H9 (cell line): ENCODE measurements at regions not wholly inside any gene's neighbourhood (a gene's known extent, or its start where the extent isn't known, plus 50 kb on each side); places are given as distances from the start of the nearest gene placed in this dataset.

Experiments used
- DNase-seq: peaks from one replicate; pipeline ENCODE4 v3.0.0-alpha.2; 2017
- H2AFZ ChIP-seq: one replicate; pipeline ENCODE4 v1.6.1; 2013; ENCODE audit warnings: mild to moderate bottlenecking, low read length, control low read depth, moderate library complexity
- H2AK5ac ChIP-seq: 2 replicates; pipeline ENCODE4 v1.6.1; 2013; ENCODE audit warnings: low read length, control low read depth, mixed read lengths; ENCODE audit not compliant: insufficient read length
- H2BK120ac ChIP-seq: one replicate; pipeline ENCODE4 v1.6.1; 2013; ENCODE audit warnings: low read depth, mild to moderate bottlenecking, low read length, control low read depth, inconsistent platforms; ENCODE audit not compliant: poor library complexity, severe bottlenecking
- H2BK12ac ChIP-seq: 2 replicates; pipeline ENCODE4 v1.6.1; 2013; ENCODE audit warnings: low read length, control low read depth, mixed read lengths, low read depth; ENCODE audit not compliant: insufficient read length
- H2BK15ac ChIP-seq: 2 replicates; pipeline ENCODE4 v1.6.1; 2013; ENCODE audit warnings: low read depth, low read length, control low read depth
- H2BK20ac ChIP-seq: one replicate; pipeline ENCODE4 v1.6.1; 2013; ENCODE audit warnings: low read depth, mild to moderate bottlenecking, low read length, control low read depth, inconsistent platforms; ENCODE audit not compliant: poor library complexity, severe bottlenecking
- H2BK5ac ChIP-seq: 2 replicates; pipeline ENCODE4 v1.6.1; 2013; ENCODE audit warnings: low read length, control low read depth, mixed read lengths; ENCODE audit not compliant: insufficient read length
- H3K14ac ChIP-seq: 2 replicates; pipeline ENCODE4 v1.6.1; 2013; ENCODE audit warnings: low read length, control low read depth; ENCODE audit not compliant: insufficient read depth
- H3K18ac ChIP-seq: 2 replicates; pipeline ENCODE4 v1.6.1; 2013; ENCODE audit warnings: low read depth, mild to moderate bottlenecking, mixed read lengths, low read length, control low read depth; ENCODE audit not compliant: insufficient read length
- H3K23ac ChIP-seq: 2 replicates; pipeline ENCODE4 v1.6.1; 2013; ENCODE audit warnings: low read length, control low read depth, mixed read lengths, low read depth; ENCODE audit not compliant: insufficient read length
- H3K23me2 ChIP-seq: 2 replicates; pipeline ENCODE4 v1.6.1; 2013; ENCODE audit warnings: low read depth, mild to moderate bottlenecking, mixed read lengths, low read length, control low read depth; ENCODE audit not compliant: insufficient read length, poor library complexity, severe bottlenecking
- H3K27ac ChIP-seq: 2 replicates; pipeline ENCODE4 v1.5.1; 2013; ENCODE audit warnings: low read length, control low read depth, mixed read lengths, low read depth; ENCODE audit not compliant: insufficient read length
- H3K27me3 ChIP-seq: 2 replicates; pipeline ENCODE4 v1.6.1; 2013; ENCODE audit warnings: low read length, control low read depth, inconsistent platforms; ENCODE audit not compliant: insufficient read depth
- H3K4ac ChIP-seq: 2 replicates; pipeline ENCODE4 v1.6.1; 2013; ENCODE audit warnings: low read depth, mild to moderate bottlenecking, control low read depth, inconsistent platforms, low read length, moderate library complexity
- H3K4me1 ChIP-seq: 2 replicates; pipeline ENCODE4 v1.6.1; 2013; ENCODE audit warnings: low read length, control low read depth, inconsistent platforms; ENCODE audit not compliant: insufficient read depth
- H3K4me2 ChIP-seq: 2 replicates; pipeline ENCODE4 v1.6.1; 2013; ENCODE audit warnings: low read length, control low read depth, mixed read lengths; ENCODE audit not compliant: insufficient read length, insufficient read depth
- H3K56ac ChIP-seq: 2 replicates; pipeline ENCODE4 v1.6.1; 2013; ENCODE audit warnings: low read depth, mild to moderate bottlenecking, mixed read lengths, low read length, control low read depth; ENCODE audit not compliant: insufficient read length
- H3K79me1 ChIP-seq: 2 replicates; pipeline ENCODE4 v1.6.1; 2013; ENCODE audit warnings: low read depth, mild to moderate bottlenecking, moderate library complexity, low read length, control low read depth, inconsistent platforms; ENCODE audit not compliant: insufficient read depth, poor library complexity, severe bottlenecking
- H3K79me2 ChIP-seq: 2 replicates; pipeline ENCODE4 v1.6.1; 2013; ENCODE audit warnings: low read length, control low read depth, inconsistent platforms; ENCODE audit not compliant: insufficient read depth
- H3K9ac ChIP-seq: 2 replicates; pipeline ENCODE4 v1.6.1; 2013; ENCODE audit warnings: low read length, control low read depth, mixed read lengths; ENCODE audit not compliant: insufficient read length; ENCODE audit errors: extremely low read depth
- H3K9me3 ChIP-seq: one replicate; pipeline ENCODE4 v1.6.1; 2013; ENCODE audit warnings: low read depth, low read length, inconsistent platforms; ENCODE audit not compliant: control insufficient read depth
- H3T11ph ChIP-seq: one replicate; pipeline ENCODE4 v1.6.1; 2013; ENCODE audit warnings: mild to moderate bottlenecking, low read length, control low read depth, inconsistent platforms
- H4K20me1 ChIP-seq: one replicate; pipeline ENCODE4 v1.6.1; 2013; ENCODE audit not compliant: control insufficient read depth, insufficient read length, insufficient read depth
- H4K5ac ChIP-seq: 2 replicates; pipeline ENCODE4 v1.6.1; 2013; ENCODE audit warnings: low read depth, mild to moderate bottlenecking, mixed read lengths, low read length, control low read depth; ENCODE audit not compliant: insufficient read length
- H4K8ac ChIP-seq: replicated peaks from 2 replicates; pipeline ENCODE4 v1.6.1; 2013; ENCODE audit warnings: low read length, control low read depth, mixed read lengths, low read depth; ENCODE audit not compliant: insufficient read length
- H4K91ac ChIP-seq: 2 replicates; pipeline ENCODE4 v1.6.1; 2013; ENCODE audit warnings: low read depth, mild to moderate bottlenecking, moderate library complexity, mixed read lengths, low read length, control low read depth; ENCODE audit not compliant: insufficient read length
- H3K27ac Mint-ChIP-seq, 3 experiments: 2 replicates in 2 of 3; 3 replicates in 1 of 3; pipeline ENCODE4 v1.8.0; 2020 to 2021; ENCODE audit warnings: mixed read lengths in 3 of 3, mild to moderate bottlenecking in 1 of 3, moderate library complexity in 1 of 3
- H3K27me3 Mint-ChIP-seq: 2 replicates; pipeline ENCODE4 v1.8.0; 2021; ENCODE audit warnings: low read depth, mild to moderate bottlenecking, moderate library complexity, mixed read lengths
- H3K36me3 Mint-ChIP-seq, 3 experiments: 2 replicates in 2 of 3; 3 replicates in 1 of 3; pipeline ENCODE4 v1.8.0; 2020 to 2021; ENCODE audit warnings: low read depth in 3 of 3, mixed read lengths in 3 of 3; ENCODE audit not compliant: insufficient read depth in 1 of 3
- H3K4me1 Mint-ChIP-seq, 2 experiments: 2 replicates each; pipeline ENCODE4 v1.8.0; 2020; ENCODE audit warnings: mixed read lengths in 2 of 2
- H3K4me3 Mint-ChIP-seq, 2 experiments: 2 replicates in 1 of 2; 3 replicates in 1 of 2; pipeline ENCODE4 v1.8.0; 2020 to 2021; ENCODE audit warnings: mild to moderate bottlenecking in 2 of 2, mixed read lengths in 2 of 2, moderate library complexity in 1 of 2
- H3K9me3 Mint-ChIP-seq, 2 experiments: 2 replicates in 1 of 2; 3 replicates in 1 of 2; pipeline ENCODE4 v1.8.0; 2020; ENCODE audit warnings: mild to moderate bottlenecking in 2 of 2, mixed read lengths in 2 of 2, moderate library complexity in 1 of 2
- CTCF ChIP-seq: fragments of 200-600 bp; sonication (generic); conservative IDR thresholded peaks from 3 replicates; pipeline ENCODE4 v1.8.0; 2021; ENCODE audit warnings: antibody characterized with exemption, mild to moderate bottlenecking
- WGBS: extraction: QIAGEN DNeasy Blood & Tissue Kit; methylation state at CpG from one replicate; pipeline ENCODE4 v1.1.7; 2013; ENCODE audit warnings: missing lambda C conversion rate, low lambda C conversion rate, mixed read lengths; ENCODE audit not compliant: insufficient read length; ENCODE audit errors: extremely low coverage; 5-methylcytosine and 5-hydroxymethylcytosine counted together

DNA sequence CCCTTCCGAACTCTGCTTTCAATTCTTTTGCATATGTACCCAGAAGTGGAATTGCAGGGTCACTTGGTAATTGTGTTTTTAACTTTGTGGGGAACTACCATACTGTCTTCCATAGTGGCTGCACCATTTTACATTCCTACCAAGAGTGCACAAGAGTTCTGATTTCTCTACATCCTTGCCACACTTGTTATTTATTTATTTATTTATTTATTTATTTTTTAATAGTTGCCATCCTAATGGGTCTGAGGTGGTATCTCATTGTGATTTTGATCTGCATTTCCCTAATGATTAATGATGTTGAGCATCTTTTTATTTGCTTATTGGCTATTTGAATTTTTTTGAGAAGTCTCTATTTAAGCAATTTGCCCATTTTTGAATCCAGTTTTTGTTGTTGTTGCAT lies 422.4 kb downstream of the PTPRU start:
- Histone ChIP-seq H3K14ac (no peak overlapping the region), H3K9me3 (no peaks in the 10 kb centered on the region), H2BK12ac (no peak overlapping the region), H3K23ac (no peak overlapping the region), H3K56ac (no peak overlapping the region), H3K4me2 (no peak overlapping the region), H3K23me2 (no peaks in the 10 kb centered on the region), H2BK20ac (no peak overlapping the region), H4K20me1 (no peaks in the 10 kb centered on the region), H3K27ac (no peak overlapping the region), H3K18ac (no peak overlapping the region), H2AFZ (no peak overlapping the region), H4K91ac (no peak overlapping the region), H3K79me1 (no peaks in the 10 kb centered on the region), H4K5ac (no peak overlapping the region), H3K27me3 (no peaks in the 10 kb centered on the region), H2BK5ac (no peak overlapping the region), H2BK120ac (no peak overlapping the region), H2BK15ac (no peak overlapping the region), H3K4ac (no peak overlapping the region), H3K4me1 (no peaks in the 10 kb centered on the region), H3K79me2 (no peaks in the 10 kb centered on the region), H3T11ph (no peak overlapping the region), H2AK5ac (no peak overlapping the region), H4K8ac (no peak overlapping the region), H3K9ac (no peak overlapping the region)
- no peak for TF ChIP-seq CTCF
- H3K9me3 Mint-ChIP-seq: peaks cover 8 to 24% of the 10 kb centered on the region in 2 experiments
- WGBS: no CpG with 5 or more reads among the region's 1 CpG
- H3K27me3 Mint-ChIP-seq: peaks cover 3% of the 10 kb centered on the region; the same call in 1 of the 2 replicates
- H3K27ac Mint-ChIP-seq: no peak overlapping the region
- peaks cover 13 to 18% of the 10 kb centered on the region in 2 experiments for H3K4me1 Mint-ChIP-seq
- peaks cover 2 to 31% (median 2%) of the 10 kb centered on the region in 3 experiments; a peak in 3 of 7 replicates for H3K36me3 Mint-ChIP-seq
- H3K4me3 Mint-ChIP-seq: no peak overlapping the region
- DNase-seq: no peak
